ENCODE measurements at regions not wholly inside any gene's neighbourhood (a gene's known extent, or its start where the extent isn't known, plus 50 kb on each side); places are given as distances from the start of the nearest gene placed in this dataset.

- TF ChIP-seq CTCF (conservative IDR thresholded peaks at IDR 0.05; ENCODE audit: low read depth, low read length) (no peak), EZH2 (IDR thresholded peaks at IDR 0.05; ENCODE audit: borderline replicate concordance, low read depth, low read length, poor library complexity, severe bottlenecking) (no peak)
Observed at GRCh38 chr13:68066879-68067513, 836.9 kb upstream of the PCDH9 start.

All from A673 (cell line).